GM21528 (cell line): ENCODE measurements at regions not wholly inside any gene's neighbourhood (a gene's known extent, or its start where the extent isn't known, plus 50 kb on each side); places are given as distances from the start of the nearest gene placed in this dataset.
"Not testable (repeated sequence)": the region's sequence is repeated elsewhere in the genome, so short reads cannot be mapped to it uniquely, and the experiment has no call there.

Source experiments
- ATAC-seq: cut with Tn5 transposase; IDR thresholded peaks from one replicate; pipeline ENCODE4 v1.9.1; 2021; ENCODE audit warnings: mild to moderate bottlenecking, moderate library complexity; ENCODE audit not compliant: unreplicated experiment, low FRiP score

GRCh38 chr21:28391938-28392849 is 600.5 kb downstream of the LTN1 start:
- ATAC-seq = no peak

- ATAC-seq = no peak
Observed at GRCh38 chr21:28387220-28387619, 605.5 kb downstream of the LTN1 start.

GRCh38 chr21:28385845-28386244 is 606.8 kb downstream of the LTN1 start:
- ATAC-seq = no peak

GRCh38 chr21:28381000-28381745 is 611.5 kb downstream of the LTN1 start:
- not testable (repeated sequence) for ATAC-seq

GRCh38 chr21:28380241-28380640 is 612.4 kb downstream of the LTN1 start:
- ATAC-seq = no peak

GRCh38 chr21:28378026-28378425 is 614.7 kb downstream of the LTN1 start:
- ATAC-seq = no peak

DNA sequence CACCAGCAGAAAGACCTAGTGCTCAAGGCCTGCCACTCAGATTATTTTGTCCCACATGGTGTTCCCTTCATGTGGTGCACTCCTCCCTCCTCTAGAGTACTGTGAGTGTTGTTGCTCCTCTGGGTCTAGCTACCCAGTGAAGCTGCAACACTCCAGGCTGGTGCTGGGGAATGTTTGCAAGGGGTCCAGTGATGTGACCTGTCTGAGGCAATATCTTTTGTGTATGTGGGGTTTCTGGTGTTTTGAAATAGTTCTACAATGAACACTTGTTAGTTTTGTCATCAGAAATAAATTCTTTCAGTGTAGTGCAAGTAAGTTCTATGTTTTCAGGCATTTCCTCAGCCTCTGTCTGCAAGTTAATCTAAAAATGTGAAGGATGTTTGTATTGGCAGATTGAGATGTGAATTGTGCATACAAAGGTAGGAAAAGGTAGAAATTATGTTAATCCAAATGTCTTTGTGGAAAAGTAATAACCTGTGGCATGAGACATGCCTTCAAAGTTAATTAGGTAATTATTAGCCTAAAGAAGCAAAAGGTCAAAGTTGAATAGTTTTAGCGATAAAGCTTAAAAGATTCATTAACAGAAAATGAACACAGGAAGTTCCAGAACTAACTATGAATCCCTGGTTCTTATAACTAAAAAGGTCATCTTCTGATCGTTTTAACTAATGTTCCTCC is 616.8 kb downstream of the LTN1 start:
- ATAC-seq = no peak

GRCh38 chr21:28374881-28375280 is 617.8 kb downstream of the LTN1 start:
- no peak for ATAC-seq

GRCh38 chr21:28371713-28372112 is 621.0 kb downstream of the LTN1 start:
- no peak for ATAC-seq

- no peak for ATAC-seq
Observed at GRCh38 chr21:28359300-28359699, 633.4 kb downstream of the LTN1 start.

DNA sequence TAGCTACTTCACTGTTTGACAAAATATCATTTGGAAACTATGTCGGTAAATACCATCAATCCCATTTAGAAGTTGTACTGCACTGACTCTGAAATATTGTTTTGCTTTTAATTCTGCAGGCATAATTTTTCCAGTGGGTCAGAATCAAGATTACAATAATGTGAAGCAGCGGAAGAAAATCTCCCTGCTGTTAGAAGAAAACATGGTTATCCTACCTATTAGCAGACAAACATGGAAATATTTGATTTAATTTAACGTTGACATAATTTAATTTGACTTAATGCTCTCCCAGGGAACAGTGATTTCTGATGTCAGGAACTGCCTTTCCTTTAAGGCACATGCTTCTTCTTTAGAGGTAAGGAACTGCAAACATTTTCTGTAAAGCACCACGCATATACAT is 634.0 kb downstream of the LTN1 start:
- no peak for ATAC-seq

DNA sequence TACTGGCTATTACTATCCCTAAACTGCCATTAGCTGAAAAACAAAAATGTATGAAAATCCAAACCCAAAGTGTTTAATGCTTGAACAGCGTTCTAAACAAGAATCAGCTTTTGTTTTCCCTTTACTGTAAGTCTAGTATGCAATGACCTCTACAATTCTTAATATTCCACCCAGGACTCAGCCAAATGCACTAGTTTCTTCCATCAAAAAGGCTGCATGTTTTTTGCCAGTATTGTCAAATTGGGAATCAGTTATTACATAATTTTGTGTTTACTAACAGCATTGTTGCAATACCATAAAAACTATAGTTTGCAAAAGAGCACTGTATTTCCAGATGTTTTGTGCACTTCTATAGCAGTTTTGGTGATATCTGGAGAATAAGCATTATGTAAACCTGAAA is 634.5 kb downstream of the LTN1 start:
- no peak for ATAC-seq

DNA sequence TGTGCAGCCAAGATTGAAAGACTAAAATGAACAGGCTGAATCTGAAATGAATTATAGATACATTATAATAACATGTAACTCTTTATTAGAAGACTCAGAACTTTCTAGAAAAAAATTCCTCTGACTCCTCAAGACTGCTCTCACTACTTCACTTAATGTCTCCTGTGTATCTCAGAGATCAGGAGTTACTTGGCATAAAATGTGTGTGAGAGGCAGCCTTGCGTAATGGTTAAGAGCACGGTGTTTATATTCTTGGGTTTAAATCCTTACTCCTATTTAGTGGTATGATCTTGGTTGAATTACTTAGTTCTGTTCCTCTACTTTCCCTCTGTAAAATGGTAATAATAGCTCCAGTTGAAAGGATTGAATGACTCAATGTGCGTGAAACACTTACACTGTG is 634.9 kb downstream of the LTN1 start:
- no peak for ATAC-seq

DNA sequence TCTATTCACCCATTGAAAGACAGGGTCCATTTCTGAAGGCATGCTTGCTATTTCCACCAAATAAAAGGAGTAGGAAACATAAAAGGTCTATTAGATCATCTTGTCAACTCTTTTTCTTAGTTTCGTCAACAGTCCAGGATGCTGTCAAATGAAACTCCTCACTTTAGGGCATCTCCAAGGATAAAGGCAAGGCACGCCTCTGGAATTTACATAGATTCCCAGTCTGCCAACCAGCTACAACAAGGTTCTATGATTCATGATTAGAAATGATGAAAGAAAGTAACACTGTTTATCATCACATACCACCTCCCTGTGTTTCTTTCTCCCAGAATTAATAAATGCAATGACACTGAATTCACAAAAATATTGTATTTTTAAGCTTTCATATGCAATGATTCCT is 636.3 kb downstream of the LTN1 start:
- no peak for ATAC-seq

DNA sequence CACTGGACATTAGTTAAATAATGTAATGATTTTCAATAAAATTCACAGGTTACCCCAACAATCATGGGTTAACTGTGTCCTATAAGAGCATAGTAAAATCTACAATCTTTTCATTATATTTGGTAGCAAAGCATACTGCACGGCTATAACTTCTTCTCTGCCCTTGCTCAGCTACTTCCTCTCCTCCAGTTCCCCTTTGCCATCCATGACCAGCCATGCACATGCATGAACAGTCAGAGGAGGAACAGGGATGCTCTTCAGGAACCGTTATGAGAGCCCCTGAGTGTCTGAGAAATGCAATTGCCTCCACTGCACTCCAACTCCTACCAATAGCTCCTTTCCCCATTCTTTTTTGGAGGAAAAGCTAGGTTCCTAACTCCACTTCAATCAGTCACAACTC is 646.7 kb downstream of the LTN1 start:
- ATAC-seq = no peak

GRCh38 chr21:28344985-28345384 is 647.7 kb downstream of the LTN1 start:
- no peak for ATAC-seq

DNA sequence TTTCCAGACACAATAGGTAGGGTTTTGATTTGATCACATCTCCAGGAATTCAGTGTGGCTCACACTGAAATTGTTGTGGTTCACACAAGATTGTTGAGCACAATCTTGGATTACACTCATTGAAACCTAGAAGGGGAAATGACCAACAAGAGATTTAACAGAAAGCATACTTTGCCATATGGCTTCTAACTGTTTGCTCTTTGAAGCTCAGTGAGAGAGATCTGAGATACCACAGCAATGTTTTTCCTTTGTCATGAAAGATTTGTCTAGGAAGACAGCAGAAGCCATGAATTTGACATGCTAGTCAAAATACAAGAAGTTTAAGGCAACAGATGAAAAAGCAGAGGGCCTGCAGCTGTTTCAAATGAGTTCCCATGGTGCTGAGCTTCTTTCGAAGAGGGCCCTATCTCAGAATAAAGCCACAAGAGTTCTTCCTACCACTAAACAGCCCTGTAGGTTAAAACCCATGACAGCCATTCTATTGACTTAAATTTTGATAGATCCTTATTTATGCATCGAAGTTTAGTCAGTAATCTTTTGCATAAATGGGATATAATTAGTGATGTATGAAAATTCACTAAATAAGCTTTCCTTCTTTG is 650.4 kb downstream of the LTN1 start:
- ATAC-seq = no peak

- ATAC-seq = no peak
Observed at GRCh38 chr21:28339403-28339802, 653.3 kb downstream of the LTN1 start.

DNA sequence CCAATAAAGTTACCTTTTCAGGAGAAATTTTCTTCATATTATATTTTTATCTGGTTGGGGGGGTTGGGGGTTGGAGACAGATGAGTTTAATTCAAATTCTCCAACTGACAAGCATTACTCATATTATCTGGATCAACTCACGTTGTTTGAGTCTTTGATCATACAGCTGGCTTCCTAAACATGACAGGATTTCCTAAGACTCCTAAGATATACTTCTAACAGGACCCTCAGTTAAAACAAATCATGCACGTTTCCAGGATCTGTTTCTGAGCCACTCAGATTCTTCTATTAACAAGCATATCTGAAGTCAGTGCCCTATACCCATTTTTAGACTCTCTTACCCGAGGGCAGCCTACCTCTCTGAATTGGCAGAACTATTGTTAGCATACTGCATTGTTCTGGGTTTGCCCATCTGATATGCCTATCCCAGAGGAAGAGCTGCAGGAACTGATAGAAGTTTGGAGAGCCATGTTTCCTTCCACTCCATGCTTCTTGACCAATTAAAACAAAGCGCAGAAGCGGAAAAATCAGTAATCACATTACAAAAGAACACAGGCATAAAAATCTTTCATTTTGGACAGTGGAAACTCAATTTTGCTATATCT is 653.9 kb downstream of the LTN1 start:
- no peak for ATAC-seq

- no peak for ATAC-seq
Observed at GRCh38 chr21:28337315-28337714, 655.4 kb downstream of the LTN1 start.
